Endodermal cell (in vitro differentiated cells): ENCODE measurements at regions not wholly inside any gene's neighbourhood (a gene's known extent, or its start where the extent isn't known, plus 50 kb on each side); places are given as distances from the start of the nearest gene placed in this dataset.

Source experiments
- DNase-seq: peaks from one replicate; pipeline ENCODE4 v3.0.0-alpha.2; 2017
- H3K27ac ChIP-seq: 2 replicates; pipeline ENCODE4 v1.5.1; 2013; ENCODE audit warnings: mild to moderate bottlenecking, low read depth, low read length, moderate library complexity
- H3K27me3 ChIP-seq: 2 replicates; pipeline ENCODE4 v1.6.1; 2013; ENCODE audit warnings: mild to moderate bottlenecking, low read length, moderate library complexity; ENCODE audit not compliant: insufficient read depth, control insufficient read depth, poor library complexity, severe bottlenecking
- H3K36me3 ChIP-seq: 2 replicates; pipeline ENCODE4 v1.7.0; 2013; ENCODE audit warnings: mild to moderate bottlenecking, low read length, moderate library complexity; ENCODE audit not compliant: control insufficient read depth, insufficient read depth
- H3K4me1 ChIP-seq: one replicate; pipeline ENCODE4 v1.7.0; 2013; ENCODE audit warnings: low read length; ENCODE audit not compliant: control insufficient read depth, insufficient read depth
- H3K4me3 ChIP-seq: 2 replicates; pipeline ENCODE4 v1.5.1; 2013; ENCODE audit warnings: mild to moderate bottlenecking, low read length, moderate library complexity
- H3K9ac ChIP-seq: 2 replicates; pipeline ENCODE4 v1.6.1; 2013; ENCODE audit warnings: mild to moderate bottlenecking, low read length, moderate library complexity; ENCODE audit not compliant: poor library complexity, severe bottlenecking; ENCODE audit errors: extremely low read depth
- H3K9me3 ChIP-seq: 2 replicates; pipeline ENCODE4 v1.6.1; 2013; ENCODE audit warnings: mild to moderate bottlenecking, low read length, moderate library complexity; ENCODE audit not compliant: control insufficient read depth
- H3K27ac Mint-ChIP-seq: 2 replicates; pipeline ENCODE4 v1.8.0; 2020; ENCODE audit warnings: mixed read lengths
- H3K27me3 Mint-ChIP-seq: 2 replicates; pipeline ENCODE4 v1.8.0; 2021; ENCODE audit warnings: mild to moderate bottlenecking, mixed read lengths; ENCODE audit not compliant: insufficient read depth
- H3K36me3 Mint-ChIP-seq: 2 replicates; pipeline ENCODE4 v1.8.0; 2020; ENCODE audit warnings: low read depth, mixed read lengths
- H3K4me1 Mint-ChIP-seq: 2 replicates; pipeline ENCODE4 v1.8.0; 2020; ENCODE audit warnings: mixed read lengths
- H3K4me3 Mint-ChIP-seq: 2 replicates; pipeline ENCODE4 v1.8.0; 2020; ENCODE audit warnings: mild to moderate bottlenecking, moderate library complexity, mixed read lengths
- H3K9me3 Mint-ChIP-seq: 2 replicates; pipeline ENCODE4 v1.8.0; 2020; ENCODE audit warnings: mild to moderate bottlenecking, mixed read lengths
- WGBS, 2 experiments: methylation state at CpG; one replicate each; pipeline versions ENCODE4 v1.1.5 to v1.1.7; 2013; ENCODE audit warnings: missing lambda C conversion rate in 2 of 2, mixed read lengths in 1 of 2; ENCODE audit not compliant: insufficient coverage in 1 of 2, insufficient read length in 1 of 2; 5-methylcytosine and 5-hydroxymethylcytosine counted together
- TF ChIP-seq, protein P1 (sequence below): fragments of 200-600 bp; sonication (generic); conservative IDR thresholded peaks from 2 replicates; pipeline ENCODE4 v1.5.0; 2021; ENCODE audit warnings: antibody characterized with exemption, mild to moderate bottlenecking

DNA sequence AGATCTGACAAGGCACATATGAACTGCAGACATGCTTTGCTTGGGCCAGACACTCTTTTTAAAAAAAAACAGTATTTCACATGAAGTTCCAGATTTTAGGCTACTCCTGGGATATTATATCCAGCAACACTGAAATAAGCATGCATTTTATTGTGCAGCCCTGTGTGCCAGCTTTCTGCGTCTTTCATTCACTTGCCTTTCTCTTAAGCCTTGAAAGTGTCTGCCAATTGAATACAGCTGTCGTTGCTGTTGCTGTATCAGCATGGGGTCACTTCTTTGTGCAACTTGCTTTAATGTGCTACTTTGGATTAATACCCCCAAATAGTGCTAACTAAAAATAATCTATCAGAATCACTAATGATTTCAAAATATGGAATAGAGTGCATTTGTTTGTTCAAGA is 657.8 kb downstream of the SLITRK6 start:
- Histone ChIP-seq H3K27ac (no peak overlapping the region), H3K27me3 (no peaks in the 10 kb centered on the region), H3K4me3 (no peak overlapping the region), H3K9me3 (no peaks in the 10 kb centered on the region), H3K9ac (no peak overlapping the region), H3K36me3 (no peaks in the 10 kb centered on the region), H3K4me1 (no peaks in the 10 kb centered on the region)
- H3K4me1 Mint-ChIP-seq: no peaks in the 10 kb centered on the region
- TF ChIP-seq, protein P1, sequence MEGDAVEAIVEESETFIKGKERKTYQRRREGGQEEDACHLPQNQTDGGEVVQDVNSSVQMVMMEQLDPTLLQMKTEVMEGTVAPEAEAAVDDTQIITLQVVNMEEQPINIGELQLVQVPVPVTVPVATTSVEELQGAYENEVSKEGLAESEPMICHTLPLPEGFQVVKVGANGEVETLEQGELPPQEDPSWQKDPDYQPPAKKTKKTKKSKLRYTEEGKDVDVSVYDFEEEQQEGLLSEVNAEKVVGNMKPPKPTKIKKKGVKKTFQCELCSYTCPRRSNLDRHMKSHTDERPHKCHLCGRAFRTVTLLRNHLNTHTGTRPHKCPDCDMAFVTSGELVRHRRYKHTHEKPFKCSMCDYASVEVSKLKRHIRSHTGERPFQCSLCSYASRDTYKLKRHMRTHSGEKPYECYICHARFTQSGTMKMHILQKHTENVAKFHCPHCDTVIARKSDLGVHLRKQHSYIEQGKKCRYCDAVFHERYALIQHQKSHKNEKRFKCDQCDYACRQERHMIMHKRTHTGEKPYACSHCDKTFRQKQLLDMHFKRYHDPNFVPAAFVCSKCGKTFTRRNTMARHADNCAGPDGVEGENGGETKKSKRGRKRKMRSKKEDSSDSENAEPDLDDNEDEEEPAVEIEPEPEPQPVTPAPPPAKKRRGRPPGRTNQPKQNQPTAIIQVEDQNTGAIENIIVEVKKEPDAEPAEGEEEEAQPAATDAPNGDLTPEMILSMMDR: no peak
- WGBS, 2 experiments: 31 to 66% methylated on average over 2 of the region's 2 CpGs
- no peak overlapping the region for H3K27ac Mint-ChIP-seq
- H3K9me3 Mint-ChIP-seq: no peaks in the 10 kb centered on the region
- no peak overlapping the region for H3K4me3 Mint-ChIP-seq
- H3K36me3 Mint-ChIP-seq: no peaks in the 10 kb centered on the region
- H3K27me3 Mint-ChIP-seq: no peaks in the 10 kb centered on the region
- no peak for DNase-seq

DNA sequence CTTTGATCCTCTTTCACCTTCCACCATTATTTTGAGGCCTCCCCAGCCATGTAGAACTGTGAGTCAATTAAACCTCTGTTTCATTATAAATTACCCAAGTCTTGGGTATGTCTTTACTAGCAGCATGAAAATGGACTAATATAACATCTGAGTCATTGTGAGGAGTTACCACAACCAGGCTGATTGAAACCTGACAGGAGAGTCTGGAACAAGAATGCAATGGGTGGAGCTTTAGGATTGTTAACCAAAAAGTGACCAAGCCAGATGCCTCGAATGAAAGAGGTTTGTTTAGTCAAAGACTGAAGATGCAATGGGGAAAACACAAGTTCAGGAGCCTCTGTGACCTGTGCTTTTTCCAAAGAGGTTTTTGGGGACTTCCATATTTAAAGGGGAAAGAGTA is 659.0 kb downstream of the SLITRK6 start:
- H3K4me3 Mint-ChIP-seq: no peak overlapping the region
- TF ChIP-seq, protein P1: no peak
- H3K4me1 Mint-ChIP-seq: no peaks in the 10 kb centered on the region
- no peaks in the 10 kb centered on the region for H3K9me3 Mint-ChIP-seq
- no peaks in the 10 kb centered on the region for H3K9me3 ChIP-seq
- 25 to 74% methylated on average over 1 of the region's 1 CpG for WGBS, 2 experiments
- H3K36me3 Mint-ChIP-seq: no peaks in the 10 kb centered on the region
- no peaks in the 10 kb centered on the region for H3K27me3 Mint-ChIP-seq
- H3K4me3 ChIP-seq: no peak overlapping the region
- no peak overlapping the region for H3K9ac ChIP-seq
- H3K27me3 ChIP-seq: no peaks in the 10 kb centered on the region
- DNase-seq: no peak
- H3K36me3 ChIP-seq: no peaks in the 10 kb centered on the region
- H3K27ac ChIP-seq: no peak overlapping the region
- H3K4me1 ChIP-seq: no peaks in the 10 kb centered on the region
- H3K27ac Mint-ChIP-seq: no peak overlapping the region

DNA sequence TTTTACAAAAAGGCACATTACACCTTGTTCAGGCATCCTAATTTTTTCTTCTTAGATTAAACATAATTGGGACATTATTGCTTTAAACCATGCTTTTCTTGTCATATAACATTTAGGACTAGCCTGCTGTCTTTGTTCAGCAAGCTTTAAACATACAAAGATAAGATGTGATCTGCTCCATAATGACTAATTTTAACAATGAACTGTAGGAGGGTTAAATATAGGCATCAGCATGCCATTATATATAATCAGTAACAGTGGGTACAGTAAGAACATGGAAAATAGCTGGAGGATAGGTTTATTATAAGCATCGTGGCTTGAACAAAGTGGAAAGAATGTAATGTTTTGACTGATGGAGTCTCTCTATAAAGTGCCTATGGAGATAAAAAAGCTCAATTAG is 661.7 kb downstream of the SLITRK6 start:
- WGBS, 2 experiments: 95 to 100% methylated on average over 1 of the region's 1 CpG
- Histone ChIP-seq H3K36me3 (no peaks in the 10 kb centered on the region), H3K9ac (no peak overlapping the region), H3K9me3 (no peaks in the 10 kb centered on the region), H3K4me1 (no peaks in the 10 kb centered on the region), H3K4me3 (no peak overlapping the region), H3K27me3 (no peaks in the 10 kb centered on the region), H3K27ac (no peak overlapping the region)
- DNase-seq: no peak
- Mint-ChIP-seq H3K36me3 (no peaks in the 10 kb centered on the region), H3K9me3 (no peaks in the 10 kb centered on the region), H3K27me3 (no peaks in the 10 kb centered on the region), H3K4me3 (no peak overlapping the region), H3K4me1 (no peaks in the 10 kb centered on the region), H3K27ac (no peak overlapping the region)
- TF ChIP-seq, protein P1: no peak
